HEK293T (cell line): ENCODE measurements at regions not wholly inside any gene's neighbourhood (a gene's known extent, or its start where the extent isn't known, plus 50 kb on each side); places are given as distances from the start of the nearest gene placed in this dataset.

Experiments used
- CTCF ChIA-PET: fragments of 350-600 bp; formaldehyde crosslinking; extraction: SDS; loops from one replicate; lab custom pipeline; 2021; ENCODE audit warnings: antibody characterized with exemption, inconsistent platforms; lab: Yijun Ruan, JAX
- POLR2A ChIA-PET: fragments of 350-600 bp; formaldehyde crosslinking; extraction: SDS; loops from one replicate; lab custom pipeline; 2020; ENCODE audit warnings: antibody characterized with exemption, inconsistent platforms; lab: Yijun Ruan, JAX
- DNase-seq: peaks from one replicate; pipeline ENCODE4 v3.0.0; 2012; ENCODE audit warnings: mixed read lengths; ENCODE audit errors: extremely low spot score
- ARNT ChIP-seq: fragments of 450-650 bp; IDR thresholded peaks from 2 replicates; pipeline ENCODE4 v1.6.1; 2017; ENCODE audit warnings: mild to moderate bottlenecking
- BHLHE40 ChIP-seq: fragments of 450-650 bp; IDR thresholded peaks from 2 replicates; pipeline ENCODE4 v1.6.1; 2016; ENCODE audit warnings: mild to moderate bottlenecking, moderate library complexity, borderline replicate concordance
- CTBP1 ChIP-seq: fragments of 450-650 bp; IDR thresholded peaks from 2 replicates; pipeline ENCODE4 v1.6.1; 2016; ENCODE audit warnings: borderline replicate concordance
- ELF4 ChIP-seq: fragments of 450-650 bp; IDR thresholded peaks from 2 replicates; pipeline ENCODE4 v1.6.1; 2017; ENCODE audit warnings: antibody characterized with exemption
- FOXA1 ChIP-seq: fragments of 450-650 bp; IDR thresholded peaks from 2 replicates; pipeline ENCODE4 v1.6.1; 2016; ENCODE audit warnings: mild to moderate bottlenecking
- FOXK2 ChIP-seq: fragments of 450-650 bp; IDR thresholded peaks from 2 replicates; pipeline ENCODE4 v1.6.1; 2016; ENCODE audit warnings: mild to moderate bottlenecking
- FOXM1 ChIP-seq: fragments of 450-650 bp; IDR thresholded peaks from 2 replicates; pipeline ENCODE4 v1.6.1; 2017; ENCODE audit warnings: mild to moderate bottlenecking, borderline replicate concordance
- HDGF ChIP-seq: fragments of 450-650 bp; IDR thresholded peaks from 2 replicates; pipeline ENCODE4 v1.6.1; 2017; ENCODE audit warnings: antibody characterized with exemption, borderline replicate concordance
- L3MBTL2 ChIP-seq: fragments of 450-650 bp; conservative IDR thresholded peaks from 2 replicates; pipeline ENCODE4 v1.6.1; 2016; ENCODE audit warnings: mild to moderate bottlenecking
- LEF1 ChIP-seq: fragments of 450-650 bp; IDR thresholded peaks from 2 replicates; pipeline ENCODE4 v1.6.1; 2017; ENCODE audit warnings: mild to moderate bottlenecking, borderline replicate concordance
- NFRKB ChIP-seq: fragments of 450-650 bp; IDR thresholded peaks from 2 replicates; pipeline ENCODE4 v1.6.1; 2016; ENCODE audit warnings: mild to moderate bottlenecking, moderate library complexity
- PKNOX1 ChIP-seq: fragments of 450-650 bp; IDR thresholded peaks from 2 replicates; pipeline ENCODE4 v1.6.1; 2016
- SP1 ChIP-seq: fragments of 450-650 bp; IDR thresholded peaks from 2 replicates; pipeline ENCODE4 v1.6.1; 2017
- SUZ12 ChIP-seq: fragments of 450-650 bp; IDR thresholded peaks from 2 replicates; pipeline ENCODE4 v1.6.1; 2016; ENCODE audit warnings: mild to moderate bottlenecking
- TARDBP ChIP-seq: fragments of 450-650 bp; IDR thresholded peaks from 2 replicates; pipeline ENCODE4 v1.6.1; 2016
- ZNF384 ChIP-seq: fragments of 450-650 bp; IDR thresholded peaks from 2 replicates; pipeline ENCODE4 v1.6.1; 2016

- ChIA-PET CTCF (no interaction called here), POLR2A (no interaction called here)
- TF ChIP-seq SP1 (no peak), ELF4 (no peak), SUZ12 (no peak), PKNOX1 (no peak), TARDBP (no peak), BHLHE40 (no peak), FOXA1 (no peak), CTBP1 (no peak)
- no peak for DNase-seq
Measured at GRCh38 chr10:44065788-44066526, 318.9 kb downstream of the CXCL12 start.

GRCh38 chr10:44064987-44065787 lies 319.7 kb downstream of the CXCL12 start:
- no peak for TF ChIP-seq ZNF384
- TF ChIP-seq ARNT: no peak
- TF ChIP-seq NFRKB: no peak
- DNase-seq: no peak
- ChIA-PET POLR2A (no interaction called here), CTCF (no interaction called here)

- no peak for TF ChIP-seq FOXM1
- ChIA-PET POLR2A (no interaction called here), CTCF (no interaction called here)
- DNase-seq: no peak
Measured at GRCh38 chr10:44064317-44064716, 320.6 kb downstream of the CXCL12 start.

GRCh38 chr10:44063686-44064085 lies 321.2 kb downstream of the CXCL12 start:
- POLR2A ChIA-PET: no interaction called here
- DNase-seq: no peak
- TF ChIP-seq ARNT (no peak), FOXA1 (no peak), TARDBP (no peak), L3MBTL2 (no peak), SUZ12 (no peak), NFRKB (no peak), CTBP1 (no peak), FOXM1 (no peak), LEF1 (no peak), BHLHE40 (no peak), ELF4 (no peak), FOXK2 (no peak), PKNOX1 (no peak), HDGF (no peak), SP1 (no peak), ZNF384 (no peak)
- CTCF ChIA-PET: no interaction called here

GRCh38 chr10:44060719-44061118 lies 324.2 kb downstream of the CXCL12 start:
- POLR2A ChIA-PET: no interaction called here
- no peak for DNase-seq
- CTCF ChIA-PET: no interaction called here
- TF ChIP-seq ZNF384: no peak

GRCh38 chr10:44060221-44060620 lies 324.7 kb downstream of the CXCL12 start:
- ChIA-PET POLR2A (no interaction called here), CTCF (no interaction called here)
- no peak for DNase-seq
- TF ChIP-seq SUZ12 (no peak), BHLHE40 (no peak), FOXK2 (no peak), NFRKB (no peak), PKNOX1 (no peak), FOXA1 (no peak), CTBP1 (no peak), TARDBP (no peak), ELF4 (no peak), ZNF384 (no peak), HDGF (no peak), L3MBTL2 (no peak), FOXM1 (no peak), ARNT (no peak), LEF1 (no peak), SP1 (no peak)

GRCh38 chr10:44058259-44058658 lies 326.6 kb downstream of the CXCL12 start:
- no peak for DNase-seq
- POLR2A ChIA-PET: no interaction called here
- CTCF ChIA-PET: interaction anchor here (0.7 kb wide), 1 partner anchor 369 kb away, joined by 3 read pairs; no protein-coding TSS in a partner anchor
- TF ChIP-seq SUZ12 (no peak), LEF1 (no peak), FOXA1 (no peak), SP1 (no peak), FOXK2 (no peak), NFRKB (no peak), ELF4 (no peak), BHLHE40 (no peak), HDGF (no peak), L3MBTL2 (no peak), ZNF384 (no peak)
